ENCODE measurements at regions not wholly inside any gene's neighbourhood (a gene's known extent, or its start where the extent isn't known, plus 50 kb on each side); places are given as distances from the start of the nearest gene placed in this dataset.

DNA sequence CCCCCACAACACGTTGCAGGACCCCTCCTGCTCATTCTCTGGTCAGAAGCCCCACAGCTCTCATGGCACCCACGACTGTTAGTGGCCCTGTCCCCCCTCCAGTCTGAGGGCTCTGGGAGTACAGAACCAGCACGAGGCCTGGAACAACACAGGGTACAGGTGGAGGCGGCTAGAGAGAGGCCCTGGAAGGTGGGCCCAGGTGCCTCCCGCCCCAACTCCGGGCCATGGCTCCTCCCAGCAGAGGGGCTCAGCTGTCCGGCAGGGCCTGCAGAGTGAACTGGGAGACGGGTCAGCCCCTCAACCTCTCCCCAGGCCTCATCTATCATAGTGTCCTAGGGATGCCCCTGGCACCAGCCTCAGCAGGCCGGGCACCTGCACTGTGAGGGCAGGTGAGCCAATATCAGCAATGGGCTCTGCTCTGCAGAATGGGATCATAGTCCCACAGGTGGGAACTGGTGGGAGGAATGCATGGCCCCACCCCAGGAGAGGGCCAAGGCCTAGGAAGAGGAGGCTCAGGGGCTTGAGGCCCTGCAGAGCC, 58.6 kb downstream of the BARX1 start:
- H3K27ac ChIP-seq = no peak overlapping the region
- TF ChIP-seq, protein P1, sequence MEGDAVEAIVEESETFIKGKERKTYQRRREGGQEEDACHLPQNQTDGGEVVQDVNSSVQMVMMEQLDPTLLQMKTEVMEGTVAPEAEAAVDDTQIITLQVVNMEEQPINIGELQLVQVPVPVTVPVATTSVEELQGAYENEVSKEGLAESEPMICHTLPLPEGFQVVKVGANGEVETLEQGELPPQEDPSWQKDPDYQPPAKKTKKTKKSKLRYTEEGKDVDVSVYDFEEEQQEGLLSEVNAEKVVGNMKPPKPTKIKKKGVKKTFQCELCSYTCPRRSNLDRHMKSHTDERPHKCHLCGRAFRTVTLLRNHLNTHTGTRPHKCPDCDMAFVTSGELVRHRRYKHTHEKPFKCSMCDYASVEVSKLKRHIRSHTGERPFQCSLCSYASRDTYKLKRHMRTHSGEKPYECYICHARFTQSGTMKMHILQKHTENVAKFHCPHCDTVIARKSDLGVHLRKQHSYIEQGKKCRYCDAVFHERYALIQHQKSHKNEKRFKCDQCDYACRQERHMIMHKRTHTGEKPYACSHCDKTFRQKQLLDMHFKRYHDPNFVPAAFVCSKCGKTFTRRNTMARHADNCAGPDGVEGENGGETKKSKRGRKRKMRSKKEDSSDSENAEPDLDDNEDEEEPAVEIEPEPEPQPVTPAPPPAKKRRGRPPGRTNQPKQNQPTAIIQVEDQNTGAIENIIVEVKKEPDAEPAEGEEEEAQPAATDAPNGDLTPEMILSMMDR (conservative IDR thresholded peaks at IDR 0.05) = no peak

DNA sequence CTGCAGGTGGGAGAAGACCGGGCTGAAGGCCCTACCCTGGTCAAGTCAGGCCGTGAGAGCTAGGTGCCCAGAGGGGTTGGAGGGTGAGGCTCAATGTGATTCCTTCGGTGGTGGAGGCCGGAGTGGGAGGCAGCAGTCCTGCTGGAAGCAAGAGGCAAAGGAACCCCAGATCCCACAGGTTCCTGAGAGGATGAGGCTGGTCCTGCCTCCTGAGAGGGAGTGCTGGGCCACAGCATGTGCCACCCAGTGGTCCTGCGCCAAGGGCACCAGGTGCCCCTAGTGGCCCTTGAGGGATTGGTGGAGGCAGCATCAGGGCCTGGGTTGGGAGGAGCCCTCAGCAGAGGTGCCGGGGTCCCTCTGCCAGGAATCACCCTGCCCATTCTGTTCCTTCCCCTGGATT, 59.1 kb downstream of the BARX1 start:
- TF ChIP-seq, protein P1 (conservative IDR thresholded peaks at IDR 0.05) = no peak

DNA sequence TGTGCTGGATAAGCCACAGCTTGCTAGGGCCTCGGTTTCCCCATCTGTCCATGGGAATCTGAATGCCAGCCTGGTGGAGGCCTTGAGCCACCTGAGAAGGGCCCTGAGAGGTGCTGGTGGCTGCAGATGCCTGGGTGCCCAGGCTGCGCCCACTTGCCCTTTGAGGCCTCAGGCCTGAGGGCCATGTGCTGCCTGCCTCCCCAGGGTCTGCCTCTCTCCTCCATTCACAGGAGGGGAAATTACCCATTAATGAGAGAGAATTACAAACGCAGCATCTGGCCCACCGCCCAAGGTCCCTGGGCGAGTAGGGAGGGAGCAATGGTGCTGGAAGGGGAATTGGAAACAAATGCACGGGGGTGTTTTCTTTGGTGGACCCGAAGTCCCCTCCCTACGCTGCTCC, 59.6 kb downstream of the BARX1 start:
- TF ChIP-seq, protein P1 (conservative IDR thresholded peaks at IDR 0.05) = no peak
- no peak overlapping the region for H3K27ac ChIP-seq

More for the DNA sequence above, 59.1 kb downstream of the BARX1 start:
- H3K27ac ChIP-seq = no peak overlapping the region

DNA sequence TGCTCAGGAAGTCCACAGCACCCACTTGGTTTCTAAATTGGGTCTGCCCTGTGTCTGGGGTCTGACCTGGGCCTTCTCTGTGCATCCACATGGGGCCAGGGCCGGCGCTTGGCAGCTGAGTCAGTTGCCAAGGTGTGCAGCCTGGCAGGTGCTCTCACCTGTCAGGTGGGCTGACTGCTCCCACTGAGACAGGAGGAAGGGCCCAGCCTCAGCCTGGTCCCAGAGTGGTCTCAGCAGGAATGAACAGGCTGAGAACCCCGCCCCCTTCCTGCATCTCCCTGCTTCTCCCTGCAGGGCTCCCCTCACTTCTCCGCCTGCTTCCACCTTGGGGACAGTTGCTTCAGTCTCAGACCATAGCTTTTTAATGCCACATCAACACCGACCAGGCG, 60.5 kb downstream of the BARX1 start:
- TF ChIP-seq, protein P1 (conservative IDR thresholded peaks at IDR 0.05) = no peak
- H3K27ac ChIP-seq = peak overlapping the region; percentile 77

DNA sequence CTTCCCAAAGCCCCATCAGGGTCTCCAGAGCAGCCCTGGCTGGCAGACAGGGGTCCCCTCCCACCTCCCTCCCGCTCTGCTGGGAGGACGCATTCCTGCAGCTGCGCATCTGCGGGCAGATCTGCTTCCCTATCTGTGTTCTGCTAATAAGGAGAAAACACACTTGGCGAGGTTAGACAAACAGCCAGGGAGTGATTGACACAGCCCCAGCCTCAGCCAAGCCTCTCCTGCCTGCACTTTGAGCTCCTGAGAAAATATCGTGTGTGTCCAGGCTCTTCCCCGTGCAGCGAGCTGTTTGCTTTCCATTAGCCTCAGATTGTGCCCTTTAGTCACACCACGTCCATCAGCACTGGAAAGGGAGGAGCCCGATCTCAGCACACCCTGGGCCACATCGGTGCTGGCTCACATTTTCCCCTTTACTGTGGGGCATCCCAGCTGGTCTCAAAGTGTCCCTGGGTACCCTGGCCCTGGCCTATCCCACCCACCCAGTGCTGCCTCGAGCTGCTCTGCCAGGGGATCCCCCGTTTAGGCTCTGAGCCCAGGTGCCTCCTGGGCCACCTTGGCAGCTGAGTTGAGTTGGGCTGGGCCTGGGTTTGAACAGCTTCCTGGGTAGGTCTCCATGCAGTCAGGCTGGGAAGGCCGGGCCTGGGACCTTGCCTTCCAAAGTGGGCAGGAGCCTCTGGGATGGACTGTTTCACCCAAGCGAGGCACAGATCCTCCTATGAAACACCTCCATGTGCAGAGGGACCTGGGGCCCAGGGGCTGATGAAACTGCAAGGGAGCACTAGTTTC, 61.1 kb downstream of the BARX1 start:
- TF ChIP-seq, protein P1 (conservative IDR thresholded peaks at IDR 0.05) = no peak
- peak overlapping the region; percentile 77 for H3K27ac ChIP-seq

DNA sequence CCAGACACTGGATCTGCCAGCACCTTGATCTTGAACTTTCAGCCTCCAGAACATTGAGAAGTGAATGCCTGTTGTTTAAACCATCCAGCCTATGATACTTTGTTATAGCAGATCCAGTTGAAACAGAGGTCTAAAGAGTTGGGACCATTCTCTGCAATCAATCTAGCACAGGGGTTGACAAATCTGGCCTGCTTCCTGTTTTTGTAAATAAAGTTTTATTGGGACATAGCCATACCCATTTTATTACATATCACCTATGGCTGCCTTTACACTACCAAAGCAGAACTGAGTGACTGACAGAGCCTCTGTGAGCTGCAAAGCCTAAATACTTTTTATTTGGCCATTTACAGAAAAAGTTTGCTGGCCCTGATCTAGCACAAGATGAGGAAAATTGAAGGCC, 62.0 kb downstream of the BARX1 start:
- H3K27ac ChIP-seq = peak overlapping the region; percentile 77
- TF ChIP-seq, protein P1 (conservative IDR thresholded peaks at IDR 0.05) = no peak

DNA sequence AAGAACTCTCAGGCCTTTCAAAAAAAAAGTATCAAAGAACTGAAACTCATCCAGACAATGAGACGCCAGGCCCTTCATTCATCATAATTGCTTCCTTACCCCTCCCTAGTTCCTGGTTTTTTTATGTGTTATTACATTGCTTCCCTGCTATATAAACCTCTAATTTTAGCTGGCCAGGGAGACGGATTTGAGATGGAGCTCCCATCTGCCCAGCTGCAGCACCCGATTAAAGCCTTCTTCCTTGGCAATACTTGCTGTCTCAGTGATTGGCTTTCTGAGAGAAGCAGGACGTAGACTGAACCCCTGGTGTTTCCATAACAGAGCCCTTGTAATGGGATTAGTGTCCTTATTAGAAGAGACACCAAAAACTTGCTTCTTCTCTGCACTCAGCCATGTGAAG, 62.4 kb downstream of the BARX1 start:
- TF ChIP-seq, protein P1 (conservative IDR thresholded peaks at IDR 0.05) = no peak
- peak overlapping the region; percentile 77; the same call in 1 of the 2 replicates for H3K27ac ChIP-seq

Measured in VCaP (cell line).